ENCODE measurements at regions not wholly inside any gene's neighbourhood (a gene's known extent, or its start where the extent isn't known, plus 50 kb on each side); places are given as distances from the start of the nearest gene placed in this dataset.

DNA sequence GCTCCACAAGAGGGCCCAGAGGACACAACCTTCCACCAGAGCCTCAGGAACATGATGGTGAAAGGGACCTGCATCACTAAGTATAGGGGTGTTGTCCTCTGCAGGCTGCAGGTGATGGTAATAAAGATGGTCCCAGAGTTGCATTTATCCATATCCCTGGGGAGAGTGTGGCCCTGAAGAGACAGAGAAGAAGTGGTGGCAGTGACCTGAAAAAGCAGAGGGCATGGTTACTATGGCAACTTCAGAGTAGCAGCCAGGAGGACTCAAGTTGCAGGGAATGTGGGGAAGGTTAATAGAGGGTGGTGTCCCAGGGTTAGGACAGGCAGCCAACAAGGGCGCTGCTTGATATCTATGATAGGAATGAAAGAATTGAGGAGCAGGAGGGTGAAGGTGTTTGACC lies 57.1 kb downstream of the HLA-A start:
- DNase-seq, result no peak

- DNase-seq, result no peak
Observed at GRCh38 chr6:30000156-30000791, 57.9 kb downstream of the HLA-A start.

GRCh38 chr6:30002871-30003270 lies 58.2 kb upstream of the POLR1H start:
- no peak for DNase-seq

DNA sequence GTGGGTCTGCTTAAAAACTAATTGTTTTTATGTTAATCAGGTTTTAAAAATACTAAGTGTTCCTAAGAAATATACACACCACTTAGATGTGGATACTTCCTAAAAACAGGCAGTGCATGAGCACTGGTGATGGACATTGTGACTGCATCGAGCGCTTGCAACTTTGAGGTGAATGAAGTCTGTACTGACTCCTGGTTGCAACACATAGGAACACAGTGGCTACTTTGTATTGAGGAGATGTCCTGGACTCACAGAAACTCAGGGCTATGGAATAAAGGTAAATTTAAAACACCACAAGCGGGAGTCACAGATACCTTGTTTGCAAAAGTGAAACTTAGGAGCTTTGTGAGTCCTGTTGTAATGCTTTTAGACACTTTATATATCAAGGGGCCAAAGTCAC lies 55.6 kb upstream of the POLR1H start:
- DNase-seq, result no peak

- DNase-seq, result peak; percentile 51
Observed at GRCh38 chr6:30006170-30007131, 54.6 kb upstream of the POLR1H start.

DNA sequence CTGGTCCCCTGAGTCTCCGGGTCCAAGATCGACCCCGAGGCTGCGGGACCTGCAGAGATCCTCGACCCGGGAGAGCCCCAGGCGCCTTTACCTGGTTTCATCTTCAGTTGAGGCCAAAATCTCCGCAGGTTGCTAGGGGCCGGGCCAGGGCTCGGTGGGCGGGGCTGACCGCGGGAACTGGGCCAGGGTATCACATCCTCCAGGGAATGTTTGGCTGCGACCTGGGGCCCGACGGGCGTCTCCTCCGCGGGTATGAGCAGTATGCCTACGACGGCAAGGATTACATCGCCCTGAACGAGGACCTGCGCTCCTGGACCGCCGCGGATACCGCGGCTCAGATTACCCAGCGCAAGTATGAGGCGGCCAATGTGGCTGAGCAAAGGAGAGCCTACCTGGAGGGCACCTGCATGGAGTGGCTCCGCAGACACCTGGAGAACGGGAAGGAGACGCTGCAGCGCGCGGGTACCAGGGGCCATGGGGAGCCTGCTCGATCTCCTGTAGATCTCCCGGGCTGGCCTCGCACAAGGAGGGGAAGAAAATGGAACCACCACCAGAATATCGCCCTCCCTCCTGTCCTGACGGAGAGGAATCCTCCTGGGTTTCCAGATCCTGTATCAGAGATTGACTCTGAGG lies 53.8 kb upstream of the POLR1H start:
- DNase-seq, result peak; percentile 54

GRCh38 chr6:30009113-30009512 lies 52.0 kb upstream of the POLR1H start:
- DNase-seq, result no peak

Data from CD4-positive, alpha-beta T cell treated with Interleukin-17A for 4 hours (primary cell).